Endothelial cell (in vitro differentiated cells): ENCODE measurements at regions not wholly inside any gene's neighbourhood (a gene's known extent, or its start where the extent isn't known, plus 50 kb on each side); places are given as distances from the start of the nearest gene placed in this dataset.
"Not testable (repeated sequence)": the region's sequence is repeated elsewhere in the genome, so short reads cannot be mapped to it uniquely, and the experiment has no call there.

ENCODE experiments used
- DNase-seq: peaks from one replicate; pipeline ENCODE4 v3.0.0; 2021; ENCODE audit warnings: low spot score
- H3K27ac Mint-ChIP-seq: one replicate; pipeline ENCODE4 v1.8.0; 2021; ENCODE audit warnings: mixed read lengths, inconsistent platforms; ENCODE audit not compliant: unreplicated experiment
- H3K27me3 Mint-ChIP-seq: one replicate; pipeline ENCODE4 v1.8.0; 2021; ENCODE audit warnings: mild to moderate bottlenecking, moderate library complexity, mixed read lengths, inconsistent platforms; ENCODE audit not compliant: unreplicated experiment
- H3K36me3 Mint-ChIP-seq: one replicate; pipeline ENCODE4 v1.8.0; 2021; ENCODE audit warnings: mild to moderate bottlenecking, low read depth, mixed read lengths, inconsistent platforms; ENCODE audit not compliant: unreplicated experiment
- H3K4me1 Mint-ChIP-seq: one replicate; pipeline ENCODE4 v1.8.0; 2021; ENCODE audit warnings: mild to moderate bottlenecking, mixed read lengths, inconsistent platforms; ENCODE audit not compliant: unreplicated experiment
- H3K4me3 Mint-ChIP-seq: one replicate; pipeline ENCODE4 v1.8.0; 2021; ENCODE audit warnings: mild to moderate bottlenecking, mixed read lengths, inconsistent platforms; ENCODE audit not compliant: unreplicated experiment
- H3K9me3 Mint-ChIP-seq: one replicate; pipeline ENCODE4 v1.8.0; 2021; ENCODE audit warnings: mixed read lengths, inconsistent platforms; ENCODE audit not compliant: unreplicated experiment
- TF ChIP-seq, protein P1 (sequence below): fragments of 200-600 bp; sonication (generic); IDR thresholded peaks from one replicate; pipeline ENCODE4 v1.5.0; 2021; ENCODE audit warnings: antibody characterized with exemption; ENCODE audit not compliant: unreplicated experiment

DNA sequence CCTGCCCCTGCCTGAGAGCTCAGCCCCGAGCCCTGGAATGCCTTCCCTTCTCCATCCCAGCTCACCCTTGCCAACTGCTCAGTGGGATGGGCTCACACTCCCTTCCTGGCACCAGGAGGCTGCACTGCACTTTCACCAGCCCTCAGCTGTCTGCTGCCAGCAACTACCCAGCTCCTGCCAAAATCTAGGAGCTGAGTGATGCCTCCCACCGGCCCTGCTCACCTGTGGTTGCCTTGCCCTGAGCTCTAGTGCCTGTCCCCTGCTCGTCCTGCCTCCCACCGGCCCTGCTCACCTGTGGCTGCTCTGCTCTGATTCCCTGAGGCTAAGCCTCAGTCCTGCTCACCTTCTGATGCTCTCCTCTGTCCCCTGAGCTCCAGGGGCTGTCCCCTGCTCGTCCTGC lies 119.8 kb downstream of the TMEM121 start:
- H3K27ac Mint-ChIP-seq = peak overlapping the region; percentile 42
- TF ChIP-seq, protein P1, sequence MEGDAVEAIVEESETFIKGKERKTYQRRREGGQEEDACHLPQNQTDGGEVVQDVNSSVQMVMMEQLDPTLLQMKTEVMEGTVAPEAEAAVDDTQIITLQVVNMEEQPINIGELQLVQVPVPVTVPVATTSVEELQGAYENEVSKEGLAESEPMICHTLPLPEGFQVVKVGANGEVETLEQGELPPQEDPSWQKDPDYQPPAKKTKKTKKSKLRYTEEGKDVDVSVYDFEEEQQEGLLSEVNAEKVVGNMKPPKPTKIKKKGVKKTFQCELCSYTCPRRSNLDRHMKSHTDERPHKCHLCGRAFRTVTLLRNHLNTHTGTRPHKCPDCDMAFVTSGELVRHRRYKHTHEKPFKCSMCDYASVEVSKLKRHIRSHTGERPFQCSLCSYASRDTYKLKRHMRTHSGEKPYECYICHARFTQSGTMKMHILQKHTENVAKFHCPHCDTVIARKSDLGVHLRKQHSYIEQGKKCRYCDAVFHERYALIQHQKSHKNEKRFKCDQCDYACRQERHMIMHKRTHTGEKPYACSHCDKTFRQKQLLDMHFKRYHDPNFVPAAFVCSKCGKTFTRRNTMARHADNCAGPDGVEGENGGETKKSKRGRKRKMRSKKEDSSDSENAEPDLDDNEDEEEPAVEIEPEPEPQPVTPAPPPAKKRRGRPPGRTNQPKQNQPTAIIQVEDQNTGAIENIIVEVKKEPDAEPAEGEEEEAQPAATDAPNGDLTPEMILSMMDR = no peak
- H3K4me1 Mint-ChIP-seq = no peaks in the 10 kb centered on the region
- H3K4me3 Mint-ChIP-seq = no peak overlapping the region
- no peak for DNase-seq
- peaks cover 52% of the 10 kb centered on the region for H3K27me3 Mint-ChIP-seq
- H3K36me3 Mint-ChIP-seq = peaks cover 9% of the 10 kb centered on the region
- H3K9me3 Mint-ChIP-seq = peaks cover 34% of the 10 kb centered on the region

DNA sequence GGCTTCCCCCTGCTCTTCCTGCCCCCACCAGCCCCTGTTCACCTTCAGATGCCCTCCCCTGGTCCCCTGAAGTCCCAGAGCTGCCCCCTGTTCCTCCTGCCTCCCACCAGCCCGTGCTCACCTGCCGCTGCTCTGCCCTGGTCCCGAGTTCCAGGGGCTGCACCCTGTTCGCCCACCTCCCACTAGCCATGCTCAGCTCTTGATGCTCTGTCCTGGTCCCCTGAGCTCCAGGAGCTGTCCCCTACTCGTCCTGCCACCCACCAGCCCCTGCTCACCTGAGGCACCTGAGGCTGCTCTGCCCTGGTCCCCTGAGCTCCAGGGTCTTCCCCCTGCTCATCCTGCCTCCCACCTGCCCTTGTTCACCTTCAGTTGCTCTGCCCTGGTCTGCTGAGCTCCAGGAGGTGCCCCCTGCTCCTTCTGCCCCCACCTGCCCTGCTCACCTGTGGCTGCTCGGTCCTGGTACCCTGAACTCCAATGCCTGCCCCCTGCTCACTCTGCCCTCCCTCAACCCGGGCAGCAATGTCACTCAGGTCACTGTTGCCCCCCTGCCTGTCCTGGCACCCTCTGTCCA lies 120.4 kb downstream of the TMEM121 start:
- Mint-ChIP-seq H3K27ac (peak overlapping the region; percentile 9), H3K9me3 (peaks cover 38% of the 10 kb centered on the region), H3K27me3 (peaks cover 52% of the 10 kb centered on the region), H3K36me3 (peaks cover 13% of the 10 kb centered on the region)
- not testable (repeated sequence) for H3K4me3 Mint-ChIP-seq, H3K4me1 Mint-ChIP-seq, DNase-seq

DNA sequence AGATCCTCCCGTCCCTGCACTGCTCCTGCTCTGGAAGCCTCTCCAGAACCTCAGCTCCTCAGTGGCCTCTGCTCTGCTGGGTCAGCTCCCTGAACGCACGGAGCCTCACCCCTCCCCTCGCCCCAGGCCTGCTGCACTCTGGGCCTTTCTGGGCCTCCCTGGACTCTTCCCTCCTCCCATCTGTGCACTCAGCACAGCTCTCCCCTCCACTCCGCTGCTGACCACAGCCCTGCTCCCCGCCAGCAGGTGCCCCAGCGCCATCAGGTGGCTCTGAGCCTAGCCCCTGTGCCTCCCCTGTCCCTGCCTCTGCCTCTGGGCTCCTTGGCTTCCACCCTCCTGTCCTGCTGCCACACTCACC lies 121.0 kb downstream of the TMEM121 start:
- not testable (repeated sequence) for H3K4me1 Mint-ChIP-seq

DNA sequence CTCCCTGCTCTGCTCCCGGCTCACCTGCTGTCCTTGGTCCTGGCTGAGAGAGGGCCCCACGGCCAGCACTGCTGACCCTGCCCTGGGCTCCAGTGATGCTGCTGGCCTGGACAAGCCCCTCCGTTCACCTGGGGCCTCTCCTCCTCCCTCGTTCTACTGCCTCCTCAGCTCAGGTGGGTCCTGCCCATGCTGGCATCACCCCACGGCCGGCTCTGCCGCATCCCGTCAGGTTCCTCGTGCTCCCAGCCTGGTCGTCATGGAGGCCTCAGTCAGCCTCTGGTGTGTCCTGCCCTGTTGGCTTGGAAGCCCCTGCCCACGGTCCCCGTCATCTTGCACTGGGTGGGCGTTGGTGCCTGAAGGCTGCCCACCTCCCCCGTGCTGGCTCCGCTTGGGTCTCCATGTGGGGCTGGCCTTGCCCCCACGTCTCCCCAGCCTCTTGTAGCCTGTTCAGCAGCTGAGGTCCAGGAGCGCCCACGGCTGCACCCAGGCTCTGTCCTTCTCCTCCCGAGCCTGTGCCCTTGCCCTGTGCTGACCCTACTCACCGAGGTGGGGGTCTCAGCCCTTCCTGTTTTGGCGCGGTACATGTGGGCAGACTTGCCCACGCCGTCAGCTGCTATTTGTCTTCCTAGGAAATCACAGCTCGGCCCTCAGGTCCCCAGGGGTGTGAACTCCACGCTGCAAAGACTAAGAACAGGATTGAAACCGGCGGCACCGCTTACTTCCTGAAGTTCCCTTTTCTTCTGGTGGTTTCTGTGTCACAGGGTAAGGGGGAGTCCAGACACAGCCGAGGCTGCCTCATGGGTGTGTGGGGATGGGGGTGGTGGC lies 121.6 kb downstream of the TMEM121 start:
- H3K9me3 Mint-ChIP-seq = peaks cover 41% of the 10 kb centered on the region
- peaks cover 52% of the 10 kb centered on the region for H3K27me3 Mint-ChIP-seq
- peak overlapping the region; percentile 82 for H3K27ac Mint-ChIP-seq
- DNase-seq = no peak
- peaks cover 16% of the 10 kb centered on the region for H3K36me3 Mint-ChIP-seq
- no peaks in the 10 kb centered on the region for H3K4me1 Mint-ChIP-seq
- TF ChIP-seq, protein P1 = no peak
- H3K4me3 Mint-ChIP-seq = no peak overlapping the region

More for the DNA sequence above, 121.0 kb downstream of the TMEM121 start:
- DNase-seq, H3K27ac Mint-ChIP-seq, H3K4me3 Mint-ChIP-seq: not testable (repeated sequence)
- Mint-ChIP-seq H3K9me3 (peaks cover 39% of the 10 kb centered on the region), H3K27me3 (peaks cover 51% of the 10 kb centered on the region), H3K36me3 (peaks cover 14% of the 10 kb centered on the region)

DNA sequence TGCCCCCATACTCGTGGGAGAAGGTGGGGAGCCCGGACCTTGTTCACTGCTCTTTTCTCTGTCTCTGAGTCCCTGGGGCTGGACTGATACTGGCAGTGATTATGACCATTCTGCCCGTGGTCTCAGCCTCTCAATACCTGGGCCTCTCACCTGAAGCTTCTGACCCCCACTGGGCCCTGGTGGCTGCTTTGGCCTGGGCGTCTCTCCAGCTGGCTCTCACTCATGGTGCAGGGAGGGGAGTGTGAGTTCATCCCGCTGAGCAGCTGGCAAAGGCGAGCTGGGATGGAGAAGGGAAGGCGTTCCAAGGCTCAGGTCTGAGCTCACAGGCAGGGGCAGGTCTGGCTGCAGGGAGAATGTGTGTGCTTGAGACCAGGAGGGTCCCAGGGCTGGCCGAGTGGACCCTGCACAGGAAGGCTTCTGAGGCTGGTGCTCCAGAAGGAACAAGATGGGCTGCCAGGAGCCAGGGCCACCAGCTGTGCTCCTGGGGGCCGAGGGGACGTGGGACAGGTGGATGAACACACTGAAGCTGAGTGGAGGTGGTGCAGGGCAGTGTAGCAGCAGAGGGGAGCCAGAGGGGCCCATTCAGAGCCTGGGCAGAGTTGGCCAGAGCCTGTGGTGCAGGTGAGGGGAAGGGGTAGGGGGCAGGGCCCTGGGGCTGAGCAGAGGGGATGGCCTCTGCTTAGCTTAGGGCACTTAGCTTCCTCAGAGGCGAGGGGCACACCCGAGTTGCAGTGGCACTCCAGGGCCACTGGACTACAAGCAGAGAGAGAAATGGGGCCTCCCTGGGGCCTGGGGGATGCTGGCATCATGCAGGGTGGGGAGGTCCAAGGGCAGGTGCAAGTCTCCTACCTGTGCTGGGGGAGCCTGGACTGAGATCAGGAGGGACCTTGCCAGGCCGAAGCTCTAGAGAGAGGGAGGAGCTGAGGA lies 122.5 kb downstream of the TMEM121 start:
- not testable (repeated sequence) for H3K27ac Mint-ChIP-seq, H3K4me1 Mint-ChIP-seq, DNase-seq
- Mint-ChIP-seq H3K27me3 (peaks cover 52% of the 10 kb centered on the region), H3K36me3 (peaks cover 16% of the 10 kb centered on the region), H3K9me3 (peaks cover 40% of the 10 kb centered on the region), H3K4me3 (peak overlapping the region; percentile 51)

DNA sequence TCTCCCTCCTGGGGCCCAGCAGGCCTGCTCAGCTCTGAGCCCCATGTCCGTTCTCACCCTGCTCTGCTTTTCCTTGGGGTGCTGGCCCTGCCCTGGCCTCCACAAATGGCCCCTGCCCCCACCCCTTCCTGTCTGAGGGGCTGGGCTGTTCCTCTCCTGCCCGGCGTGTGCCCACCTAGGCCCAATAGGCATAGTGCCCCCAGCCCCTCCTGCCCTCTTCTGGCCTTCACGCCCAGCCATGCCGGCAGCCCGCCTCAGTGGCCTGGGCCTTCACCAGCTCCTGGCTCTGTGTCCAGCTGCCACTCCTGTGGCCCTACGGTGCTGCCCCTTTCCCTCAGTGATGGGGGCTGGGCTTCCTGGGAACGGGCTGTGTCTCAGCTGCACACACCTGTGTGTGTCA lies 125.9 kb downstream of the TMEM121 start:
- DNase-seq, H3K4me1 Mint-ChIP-seq, H3K27ac Mint-ChIP-seq, H3K4me3 Mint-ChIP-seq: not testable (repeated sequence)
- H3K36me3 Mint-ChIP-seq = peaks cover 16% of the 10 kb centered on the region
- peaks cover 37% of the 10 kb centered on the region for H3K9me3 Mint-ChIP-seq
- H3K27me3 Mint-ChIP-seq = peaks cover 41% of the 10 kb centered on the region

DNA sequence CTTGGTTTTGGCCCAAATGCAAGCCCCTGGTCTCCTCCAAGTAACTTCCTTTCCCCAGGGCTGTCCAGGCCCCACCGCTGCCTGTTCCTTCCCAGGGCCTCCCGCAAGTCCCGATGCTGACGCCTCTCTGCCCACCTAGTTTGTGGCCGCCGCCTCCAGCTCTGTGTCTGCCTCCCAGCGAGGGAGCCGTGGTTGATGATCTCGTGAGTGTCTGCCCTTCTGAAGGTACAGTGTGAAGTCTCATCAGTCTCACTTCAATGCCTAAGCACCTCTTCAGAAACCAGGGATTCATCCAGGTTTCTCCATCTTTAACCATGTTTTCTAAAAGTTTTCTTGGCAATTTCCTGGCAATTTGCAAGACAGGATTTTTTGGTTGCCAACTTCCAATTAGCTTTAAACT lies 127.5 kb downstream of the TMEM121 start:
- Mint-ChIP-seq H3K36me3 (peaks cover 24% of the 10 kb centered on the region), H3K27me3 (peaks cover 25% of the 10 kb centered on the region), H3K9me3 (peaks cover 42% of the 10 kb centered on the region)
- H3K4me1 Mint-ChIP-seq, DNase-seq, H3K4me3 Mint-ChIP-seq, H3K27ac Mint-ChIP-seq: not testable (repeated sequence)

DNA sequence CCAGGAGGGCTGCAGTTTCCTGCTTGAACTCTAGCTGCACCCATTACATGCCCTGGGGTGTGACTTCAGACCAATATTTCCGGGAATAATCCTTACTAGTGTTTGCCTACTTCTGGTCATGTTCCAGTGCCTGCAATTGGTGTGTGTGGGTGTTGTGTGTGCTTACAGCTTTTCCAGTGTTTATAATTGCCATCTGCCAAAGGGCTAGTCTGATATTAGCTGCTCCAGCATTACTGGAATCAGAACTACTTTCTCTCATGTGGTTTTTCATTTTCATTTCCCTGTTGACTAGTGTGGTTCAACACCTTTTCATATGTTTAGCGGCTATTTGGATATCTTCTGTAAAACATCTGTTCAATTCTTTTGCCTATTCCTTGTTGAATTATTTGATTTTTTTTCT lies 132.9 kb downstream of the TMEM121 start:
- not testable (repeated sequence) for H3K27ac Mint-ChIP-seq, H3K4me1 Mint-ChIP-seq, DNase-seq, H3K4me3 Mint-ChIP-seq
- Mint-ChIP-seq H3K36me3 (peaks cover 26% of the 10 kb centered on the region), H3K27me3 (peaks cover 10% of the 10 kb centered on the region), H3K9me3 (peaks cover 34% of the 10 kb centered on the region)
